ENCODE measurements at regions not wholly inside any gene's neighbourhood (a gene's known extent, or its start where the extent isn't known, plus 50 kb on each side); places are given as distances from the start of the nearest gene placed in this dataset.

GRCh38 chr14:40762177-40762576 is 844.5 kb upstream of the LRFN5 start:
- no peak for TF ChIP-seq CTCF (IDR thresholded peaks at IDR 0.05)
- no peaks in the 10 kb centered on the region for H3K4me1 Mint-ChIP-seq
- no peaks in the 10 kb centered on the region for H4K20me1 ChIP-seq (ENCODE audit: insufficient read depth, low read length)
- no peak for DNase-seq
- no peak overlapping the region for H3K4me3 Mint-ChIP-seq
- H3K79me2 ChIP-seq (ENCODE audit: insufficient read depth, low read length), result no peaks in the 10 kb centered on the region
- no peak overlapping the region for H3K4me2 ChIP-seq (replicated peaks; ENCODE audit: extremely low read depth, low read length, poor library complexity, severe bottlenecking)
- intact Hi-C loops (cut with micrococcal nuclease), result no loop called here
- peaks cover 0 to 5% (median 3%) of the 10 kb centered on the region in 7 donors for H3K9me3 Mint-ChIP-seq
- no peak overlapping the region for H3K9ac ChIP-seq (ENCODE audit: insufficient read depth, low read length, poor library complexity, severe bottlenecking)
- H3K27ac ChIP-seq (ENCODE audit: low read depth in 1 of 2, low read length in 2 of 2), result no peak overlapping the region
- no peak overlapping the region for H2AFZ ChIP-seq (ENCODE audit: insufficient read depth, low read depth, low read length, poor library complexity, severe bottlenecking)
- H3K27me3 Mint-ChIP-seq (ENCODE audit: low read depth in 3 of 3), result no peaks in the 10 kb centered on the region
- WGBS (ENCODE audit: insufficient coverage), result no CpG with 5 or more reads among the region's 2 CpGs
- H3K36me3 Mint-ChIP-seq, result no peaks in the 10 kb centered on the region
- H3K27me3 ChIP-seq (ENCODE audit: control insufficient read depth in 2 of 2, insufficient read depth in 2 of 2, low read length in 2 of 2), result no peaks in the 10 kb centered on the region
- no peaks in the 10 kb centered on the region for H3K36me3 ChIP-seq (replicated peaks in 1 of 2; ENCODE audit: control insufficient read depth in 1 of 2, insufficient read depth in 2 of 2, low read length in 2 of 2)
- H3K9me3 ChIP-seq (replicated peaks in 1 of 2; ENCODE audit: control insufficient read depth in 1 of 2, insufficient read depth in 1 of 2, low read length in 2 of 2), result no peaks in the 10 kb centered on the region
- H3K4me1 ChIP-seq (ENCODE audit: control insufficient read depth in 1 of 2, insufficient read depth in 2 of 2, low read length in 2 of 2), result no peaks in the 10 kb centered on the region
- H3K4me3 ChIP-seq (replicated peaks in 1 of 3; ENCODE audit: low read depth in 2 of 3, low read length in 3 of 3), result no peak overlapping the region
- H3K27ac Mint-ChIP-seq, result no peak overlapping the region

GRCh38 chr14:40760704-40761103 is 846.0 kb upstream of the LRFN5 start:
- intact Hi-C loops (cut with micrococcal nuclease), result no loop called here

More at GRCh38 chr14:40760704-40761103, 846.0 kb upstream of the LRFN5 start:
- Mint-ChIP-seq H3K4me3 (no peak overlapping the region), H3K27ac (no peak overlapping the region), H3K9me3 (peaks cover 0 to 9% (median 5%) of the 10 kb centered on the region in 7 donors), H3K4me1 (no peaks in the 10 kb centered on the region), H3K27me3 (ENCODE audit: low read depth in 3 of 3) (no peaks in the 10 kb centered on the region), H3K36me3 (no peaks in the 10 kb centered on the region)
- Histone ChIP-seq H2AFZ (ENCODE audit: insufficient read depth, low read depth, low read length, poor library complexity, severe bottlenecking) (no peak overlapping the region), H3K9me3 (replicated peaks in 1 of 2; ENCODE audit: control insufficient read depth in 1 of 2, insufficient read depth in 1 of 2, low read length in 2 of 2) (peaks cover 0 to 5% of the 10 kb centered on the region in 2 donors), H4K20me1 (ENCODE audit: insufficient read depth, low read length) (no peaks in the 10 kb centered on the region), H3K36me3 (replicated peaks in 1 of 2; ENCODE audit: control insufficient read depth in 1 of 2, insufficient read depth in 2 of 2, low read length in 2 of 2) (no peaks in the 10 kb centered on the region), H3K79me2 (ENCODE audit: insufficient read depth, low read length) (no peaks in the 10 kb centered on the region), H3K9ac (ENCODE audit: insufficient read depth, low read length, poor library complexity, severe bottlenecking) (no peak overlapping the region), H3K27me3 (ENCODE audit: control insufficient read depth in 2 of 2, insufficient read depth in 2 of 2, low read length in 2 of 2) (no peaks in the 10 kb centered on the region), H3K27ac (ENCODE audit: low read depth in 1 of 2, low read length in 2 of 2) (no peak overlapping the region), H3K4me2 (replicated peaks; ENCODE audit: extremely low read depth, low read length, poor library complexity, severe bottlenecking) (no peak overlapping the region), H3K4me1 (ENCODE audit: control insufficient read depth in 1 of 2, insufficient read depth in 2 of 2, low read length in 2 of 2) (no peaks in the 10 kb centered on the region), H3K4me3 (replicated peaks in 1 of 3; ENCODE audit: low read depth in 2 of 3, low read length in 3 of 3) (no peak overlapping the region)
- no peak for TF ChIP-seq CTCF (IDR thresholded peaks at IDR 0.05)
- DNase-seq, result no peak
